T-helper 17 cell (primary cell): ENCODE measurements at regions not wholly inside any gene's neighbourhood (a gene's known extent, or its start where the extent isn't known, plus 50 kb on each side); places are given as distances from the start of the nearest gene placed in this dataset.
A peak's percentile ranks its signal among the peaks of the same experiment; 100 is the strongest.
"Not testable (repeated sequence)": the region's sequence is repeated elsewhere in the genome, so short reads cannot be mapped to it uniquely, and the experiment has no call there.

Experiments
- ATAC-seq: fragments of 150-1000 bp; cut with Tn5 transposase; 2 replicates; pipeline ENCODE4 v1.10.0; 2021; ENCODE audit warnings: mild to moderate bottlenecking, moderate library complexity
- DNase-seq, 3 donors: peaks; one replicate each; pipeline versions ENCODE4 v3.0.0 to v3.0.0-alpha.2; 2020 to 2021
- H3K9me3 ChIP-seq: one replicate; pipeline ENCODE4 v1.7.0; 2013; ENCODE audit warnings: low read length, mild to moderate bottlenecking; ENCODE audit not compliant: control insufficient read depth, poor library complexity, severe bottlenecking
- H3K27ac Mint-ChIP-seq: one replicate; pipeline ENCODE4 v1.8.0; 2022; ENCODE audit warnings: mild to moderate bottlenecking, moderate library complexity, mixed read lengths
- H3K27me3 Mint-ChIP-seq: one replicate; pipeline ENCODE4 v1.8.0; 2022; ENCODE audit warnings: mixed read lengths
- H3K36me3 Mint-ChIP-seq: one replicate; pipeline ENCODE4 v1.8.0; 2022; ENCODE audit warnings: low read depth, mixed read lengths
- H3K4me1 Mint-ChIP-seq: one replicate; pipeline ENCODE4 v1.8.0; 2022; ENCODE audit warnings: mild to moderate bottlenecking, mixed read lengths
- H3K4me3 Mint-ChIP-seq: one replicate; pipeline ENCODE4 v1.8.0; 2022; ENCODE audit warnings: mild to moderate bottlenecking, moderate library complexity, mixed read lengths

GRCh38 chr20:30378721-30379120 lies 878.7 kb upstream of the DEFB115 start:
- ATAC-seq, H3K36me3 Mint-ChIP-seq, H3K27me3 Mint-ChIP-seq, DNase-seq, H3K9me3 ChIP-seq: not testable (repeated sequence)
- Mint-ChIP-seq H3K4me1 (peaks cover 22% of the 10 kb centered on the region), H3K4me3 (peak overlapping the region; percentile 93), H3K27ac (peak overlapping the region; percentile 70)

- H3K4me1 Mint-ChIP-seq, result peaks cover 14% of the 10 kb centered on the region
- not testable (repeated sequence) for H3K4me3 Mint-ChIP-seq, DNase-seq, H3K27ac Mint-ChIP-seq, H3K27me3 Mint-ChIP-seq, H3K9me3 ChIP-seq, ATAC-seq, H3K36me3 Mint-ChIP-seq
These were observed 872.6 kb upstream of the DEFB115 start for GRCh38 chr20:30384841-30385240.

- DNase-seq, H3K9me3 ChIP-seq, H3K36me3 Mint-ChIP-seq, ATAC-seq, H3K4me3 Mint-ChIP-seq, H3K27ac Mint-ChIP-seq, H3K27me3 Mint-ChIP-seq: not testable (repeated sequence)
- peaks cover 10% of the 10 kb centered on the region for H3K4me1 Mint-ChIP-seq
These were observed 871.4 kb upstream of the DEFB115 start for GRCh38 chr20:30386099-30386498.

- not testable (repeated sequence) for H3K27ac Mint-ChIP-seq, H3K4me1 Mint-ChIP-seq, H3K9me3 ChIP-seq, H3K27me3 Mint-ChIP-seq, ATAC-seq, DNase-seq, H3K4me3 Mint-ChIP-seq, H3K36me3 Mint-ChIP-seq
These were observed 869.6 kb upstream of the DEFB115 start for GRCh38 chr20:30387823-30388222.

- not testable (repeated sequence) for H3K27ac Mint-ChIP-seq, ATAC-seq, H3K36me3 Mint-ChIP-seq, H3K4me3 Mint-ChIP-seq, H3K27me3 Mint-ChIP-seq, H3K4me1 Mint-ChIP-seq, DNase-seq, H3K9me3 ChIP-seq
These were observed 863.9 kb upstream of the DEFB115 start for GRCh38 chr20:30393523-30393922.

- H3K4me3 Mint-ChIP-seq, ATAC-seq, DNase-seq, H3K27me3 Mint-ChIP-seq, H3K27ac Mint-ChIP-seq, H3K36me3 Mint-ChIP-seq, H3K4me1 Mint-ChIP-seq, H3K9me3 ChIP-seq: not testable (repeated sequence)
These were observed 860.4 kb upstream of the DEFB115 start for GRCh38 chr20:30397111-30397510.

- not testable (repeated sequence) for H3K4me3 Mint-ChIP-seq, H3K27me3 Mint-ChIP-seq, H3K36me3 Mint-ChIP-seq, H3K9me3 ChIP-seq, ATAC-seq, H3K27ac Mint-ChIP-seq, DNase-seq, H3K4me1 Mint-ChIP-seq
These were observed 852.4 kb upstream of the DEFB115 start for GRCh38 chr20:30405061-30405460.

GRCh38 chr20:30405585-30405984 lies 851.9 kb upstream of the DEFB115 start:
- H3K9me3 ChIP-seq, H3K4me1 Mint-ChIP-seq, H3K4me3 Mint-ChIP-seq, ATAC-seq, H3K36me3 Mint-ChIP-seq, H3K27ac Mint-ChIP-seq, DNase-seq, H3K27me3 Mint-ChIP-seq: not testable (repeated sequence)

- not testable (repeated sequence) for H3K9me3 ChIP-seq, H3K27ac Mint-ChIP-seq, H3K4me1 Mint-ChIP-seq, ATAC-seq, H3K36me3 Mint-ChIP-seq, DNase-seq, H3K4me3 Mint-ChIP-seq, H3K27me3 Mint-ChIP-seq
These were observed 851.1 kb upstream of the DEFB115 start for GRCh38 chr20:30406370-30406769.

- Mint-ChIP-seq H3K4me3 (no peak overlapping the region), H3K27ac (no peak overlapping the region), H3K4me1 (no peaks in the 10 kb centered on the region), H3K27me3 (no peaks in the 10 kb centered on the region), H3K36me3 (no peaks in the 10 kb centered on the region)
- no peaks in the 10 kb centered on the region for H3K9me3 ChIP-seq
- ATAC-seq (no peak), DNase-seq (no peak)
These were observed 844.5 kb upstream of the DEFB115 start for GRCh38 chr20:30412972-30413371.

- not testable (repeated sequence) for H3K27me3 Mint-ChIP-seq, ATAC-seq, H3K9me3 ChIP-seq, H3K27ac Mint-ChIP-seq, DNase-seq, H3K36me3 Mint-ChIP-seq, H3K4me3 Mint-ChIP-seq, H3K4me1 Mint-ChIP-seq
These were observed 840.1 kb upstream of the DEFB115 start for GRCh38 chr20:30417387-30417786.

- not testable (repeated sequence) for H3K27ac Mint-ChIP-seq, H3K36me3 Mint-ChIP-seq, H3K4me1 Mint-ChIP-seq, H3K27me3 Mint-ChIP-seq, H3K9me3 ChIP-seq, ATAC-seq, DNase-seq, H3K4me3 Mint-ChIP-seq
These were observed 839.1 kb upstream of the DEFB115 start for GRCh38 chr20:30418378-30418777.

GRCh38 chr20:30419466-30419865 lies 838.0 kb upstream of the DEFB115 start:
- no peak overlapping the region for H3K27ac Mint-ChIP-seq
- no peaks in the 10 kb centered on the region for H3K27me3 Mint-ChIP-seq
- H3K4me1 Mint-ChIP-seq, result no peaks in the 10 kb centered on the region
- DNase-seq, result no peak
- H3K36me3 Mint-ChIP-seq, result no peaks in the 10 kb centered on the region
- no peak for ATAC-seq
- no peaks in the 10 kb centered on the region for H3K9me3 ChIP-seq
- no peak overlapping the region for H3K4me3 Mint-ChIP-seq

GRCh38 chr20:30419871-30420420 lies 837.5 kb upstream of the DEFB115 start:
- not testable (repeated sequence) for H3K4me1 Mint-ChIP-seq, ATAC-seq, H3K36me3 Mint-ChIP-seq, H3K4me3 Mint-ChIP-seq, H3K27ac Mint-ChIP-seq, DNase-seq, H3K9me3 ChIP-seq, H3K27me3 Mint-ChIP-seq
